WI38 (cell line): ENCODE measurements at regions not wholly inside any gene's neighbourhood (a gene's known extent, or its start where the extent isn't known, plus 50 kb on each side); places are given as distances from the start of the nearest gene placed in this dataset.

Experiments used
- H3K4me3 ChIP-seq: 2 replicates; pipeline ENCODE4 v1.5.1; 2011; ENCODE audit warnings: low read depth, mild to moderate bottlenecking, control low read depth, low read length
- TF ChIP-seq, protein P1 (sequence below): IDR thresholded peaks from 2 replicates; pipeline ENCODE4 v1.5.1; 2012; ENCODE audit warnings: low read depth, mild to moderate bottlenecking, control low read depth, low read length

DNA sequence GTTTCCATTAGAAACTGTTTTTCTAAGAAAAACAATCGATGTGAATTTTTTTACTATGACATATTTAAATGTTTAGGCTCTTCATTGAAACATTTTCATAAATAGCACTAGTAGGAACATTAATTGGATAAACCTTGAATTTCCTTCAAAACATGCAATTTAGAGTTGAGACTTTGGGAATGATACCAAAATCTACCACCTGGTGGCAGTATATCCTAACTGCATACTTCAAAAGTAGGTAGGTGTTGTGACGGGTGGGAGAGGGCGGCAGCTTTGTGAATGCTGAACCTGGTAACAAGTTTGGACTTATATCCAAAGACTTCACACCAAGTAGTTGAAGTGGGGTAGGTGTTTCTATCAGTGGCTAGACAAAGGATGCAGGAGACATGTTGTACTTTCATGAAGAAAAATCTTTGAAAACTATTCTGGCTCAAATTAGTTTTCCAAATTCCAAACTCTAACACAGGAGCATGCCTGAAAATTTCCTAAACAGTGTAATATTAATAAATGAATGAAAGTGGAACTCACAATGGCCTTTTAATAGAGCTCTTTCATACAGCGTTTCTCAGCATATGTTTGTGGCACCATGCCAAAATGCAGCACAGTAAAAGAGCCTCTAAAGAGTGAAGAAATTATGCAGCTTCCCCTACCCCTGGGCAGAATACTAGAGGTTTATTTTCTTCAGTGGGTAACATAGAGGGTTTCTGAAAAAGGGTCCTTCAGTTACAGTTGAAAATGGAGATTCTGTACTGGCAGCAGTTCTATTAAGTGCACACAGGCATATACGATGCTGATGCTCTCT is 201.0 kb upstream of the TPK1 start:
- H3K4me3 ChIP-seq: no peak overlapping the region
- TF ChIP-seq, protein P1, sequence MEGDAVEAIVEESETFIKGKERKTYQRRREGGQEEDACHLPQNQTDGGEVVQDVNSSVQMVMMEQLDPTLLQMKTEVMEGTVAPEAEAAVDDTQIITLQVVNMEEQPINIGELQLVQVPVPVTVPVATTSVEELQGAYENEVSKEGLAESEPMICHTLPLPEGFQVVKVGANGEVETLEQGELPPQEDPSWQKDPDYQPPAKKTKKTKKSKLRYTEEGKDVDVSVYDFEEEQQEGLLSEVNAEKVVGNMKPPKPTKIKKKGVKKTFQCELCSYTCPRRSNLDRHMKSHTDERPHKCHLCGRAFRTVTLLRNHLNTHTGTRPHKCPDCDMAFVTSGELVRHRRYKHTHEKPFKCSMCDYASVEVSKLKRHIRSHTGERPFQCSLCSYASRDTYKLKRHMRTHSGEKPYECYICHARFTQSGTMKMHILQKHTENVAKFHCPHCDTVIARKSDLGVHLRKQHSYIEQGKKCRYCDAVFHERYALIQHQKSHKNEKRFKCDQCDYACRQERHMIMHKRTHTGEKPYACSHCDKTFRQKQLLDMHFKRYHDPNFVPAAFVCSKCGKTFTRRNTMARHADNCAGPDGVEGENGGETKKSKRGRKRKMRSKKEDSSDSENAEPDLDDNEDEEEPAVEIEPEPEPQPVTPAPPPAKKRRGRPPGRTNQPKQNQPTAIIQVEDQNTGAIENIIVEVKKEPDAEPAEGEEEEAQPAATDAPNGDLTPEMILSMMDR: peak; percentile 33; the same call in 1 of the 2 replicates

DNA sequence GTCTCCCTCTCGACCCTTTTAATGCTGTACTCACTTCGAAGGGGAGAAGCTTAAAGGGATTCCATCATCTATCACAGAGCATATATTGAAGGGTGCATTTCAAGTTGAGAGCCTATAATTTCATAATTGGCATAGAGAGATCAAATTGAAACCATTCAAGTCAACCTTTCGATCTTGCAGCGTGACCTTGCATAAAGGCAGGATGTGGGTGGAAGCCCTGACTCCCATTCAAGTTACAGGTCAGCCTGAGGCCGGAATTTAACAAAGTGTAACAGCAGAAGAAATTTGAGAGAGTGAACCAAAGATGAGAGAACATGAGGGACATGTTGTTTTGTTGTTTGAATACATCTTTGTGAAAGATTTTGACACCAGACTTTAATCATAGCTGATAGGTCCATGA is 195.3 kb upstream of the TPK1 start:
- TF ChIP-seq, protein P1: no peak
- H3K4me3 ChIP-seq: no peak overlapping the region

DNA sequence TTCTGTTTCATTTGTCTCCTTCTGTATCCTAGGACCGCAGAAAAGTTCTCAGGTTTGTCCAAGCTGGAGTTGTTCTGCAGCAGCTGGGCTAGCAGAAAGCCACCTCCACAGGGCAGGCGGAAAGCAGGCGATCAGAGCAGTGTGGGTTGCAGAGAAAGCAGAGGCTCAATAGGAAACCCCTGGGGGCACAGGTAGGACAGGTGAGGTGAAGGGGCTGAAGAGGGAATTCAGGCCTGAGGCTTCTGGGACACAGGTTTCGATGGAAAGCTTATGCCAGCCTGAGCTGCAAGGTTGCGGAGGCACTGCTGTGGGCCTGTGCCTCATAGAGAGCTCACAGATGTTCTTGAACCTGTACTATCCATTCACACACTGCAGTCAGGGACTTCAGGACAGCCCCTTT is 194.9 kb upstream of the TPK1 start:
- TF ChIP-seq, protein P1: no peak

DNA sequence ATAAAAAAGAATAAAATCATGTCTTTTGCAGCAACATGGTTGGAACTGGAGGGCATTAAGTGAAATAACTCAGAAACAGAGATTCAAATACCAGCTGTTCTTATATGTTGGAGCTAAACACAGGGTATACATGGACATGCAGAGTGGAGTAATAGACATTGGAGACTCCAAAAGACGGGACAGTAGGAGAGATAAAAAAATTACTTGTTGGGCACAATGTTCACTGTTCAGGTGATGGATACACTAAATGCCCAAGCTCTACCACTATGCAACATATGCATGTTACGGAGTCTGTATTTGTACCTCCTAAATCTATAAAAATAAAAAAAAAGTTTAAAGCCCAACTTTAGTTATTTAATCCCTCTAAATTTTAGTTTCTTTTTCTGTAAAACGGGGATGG is 184.6 kb upstream of the TPK1 start:
- TF ChIP-seq, protein P1: no peak

More for the DNA sequence above, 194.9 kb upstream of the TPK1 start:
- H3K4me3 ChIP-seq: no peak overlapping the region

DNA sequence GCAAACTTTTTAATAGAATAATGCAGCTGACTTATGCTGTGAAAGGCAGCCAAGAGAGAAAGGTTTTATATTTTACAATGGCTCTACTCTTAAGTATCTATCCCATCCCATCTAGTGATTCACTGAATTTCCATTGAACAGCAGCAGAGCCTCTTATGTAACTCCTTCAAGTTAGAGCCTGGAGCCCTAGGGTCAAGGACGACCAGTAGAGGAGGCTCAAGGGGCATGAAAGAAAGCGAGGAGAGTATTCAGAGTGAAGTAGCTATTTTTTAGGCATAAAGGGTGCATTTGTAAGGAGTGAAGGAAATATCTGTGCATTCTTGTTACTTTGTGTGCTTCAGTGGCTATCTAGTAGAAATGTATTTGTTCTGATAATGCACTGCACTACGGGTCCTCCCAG is 180.2 kb upstream of the TPK1 start:
- H3K4me3 ChIP-seq: no peak overlapping the region
- TF ChIP-seq, protein P1: no peak

More for the DNA sequence above, 184.6 kb upstream of the TPK1 start:
- no peak overlapping the region for H3K4me3 ChIP-seq

DNA sequence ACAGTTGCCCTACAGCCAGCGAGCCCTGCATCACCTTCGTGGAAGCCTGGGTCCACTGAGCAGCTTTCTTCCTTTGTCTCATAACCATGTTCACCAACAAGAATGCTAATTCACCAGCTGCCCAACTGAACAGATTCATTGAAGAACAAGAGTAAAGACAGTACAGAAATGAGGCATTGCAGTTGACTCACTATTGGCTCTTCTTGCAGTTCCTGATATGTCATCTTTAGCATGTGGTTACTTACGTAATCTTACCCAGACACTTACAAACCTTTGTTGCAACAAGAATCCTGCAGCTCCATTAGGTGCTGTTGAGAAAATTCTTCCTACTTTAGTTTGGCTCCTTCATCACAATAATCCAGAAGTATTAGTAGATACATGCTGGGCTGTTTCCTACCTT is 174.0 kb upstream of the TPK1 start:
- H3K4me3 ChIP-seq: no peak overlapping the region
- TF ChIP-seq, protein P1: no peak

DNA sequence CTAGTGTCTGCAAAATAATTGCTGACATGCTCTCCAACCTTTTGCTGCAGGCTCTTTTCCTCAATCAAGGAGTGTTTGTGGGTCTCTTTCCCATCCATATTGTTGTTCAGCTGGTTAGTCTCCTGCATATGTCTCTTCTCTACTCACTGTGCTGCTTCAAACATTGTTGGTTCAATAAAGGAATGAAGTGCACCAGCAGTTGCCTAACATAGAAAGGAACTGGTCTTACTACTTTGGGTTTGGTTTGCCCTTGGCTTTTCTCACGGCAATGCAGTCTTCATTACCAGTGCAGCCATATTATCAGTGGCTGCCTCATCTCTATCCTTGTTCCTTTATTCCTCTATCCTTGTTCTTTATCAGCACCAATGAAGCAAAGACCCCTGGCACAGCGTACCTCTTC is 169.7 kb upstream of the TPK1 start:
- TF ChIP-seq, protein P1: no peak

More for the DNA sequence above, 169.7 kb upstream of the TPK1 start:
- H3K4me3 ChIP-seq: no peak overlapping the region
